Liver (tissue), 3 donors: ENCODE measurements at regions not wholly inside any gene's neighbourhood (a gene's known extent, or its start where the extent isn't known, plus 50 kb on each side); places are given as distances from the start of the nearest gene placed in this dataset.

Experiments used
- FOXA1 ChIP-seq: IDR thresholded peaks from 2 replicates; pipeline ENCODE4 v1.6.1; 2016; ENCODE audit warnings: antibody characterized with exemption
- GABPA ChIP-seq, 2 donors: IDR thresholded peaks in 1 of 2; conservative IDR thresholded peaks in 1 of 2; 2 replicates each; pipeline ENCODE4 v1.6.1; 2016; ENCODE audit warnings: antibody characterized with exemption in 2 of 2, mild to moderate bottlenecking in 1 of 2, moderate library complexity in 1 of 2
- TF ChIP-seq, protein P1 (sequence below): fragments of 150-350 bp; IDR thresholded peaks from 2 replicates; pipeline ENCODE4 v1.5.1; 2017; ENCODE audit warnings: improper control_type of control experiment, low read depth, low read length; ENCODE audit not compliant: missing input control
- TF ChIP-seq, protein P2 (sequence below): IDR thresholded peaks from 2 replicates; pipeline ENCODE4 v1.6.1; 2016; ENCODE audit warnings: antibody characterized with exemption, mild to moderate bottlenecking
- TF ChIP-seq, protein P3 (sequence below): IDR thresholded peaks from 2 replicates; pipeline ENCODE4 v1.6.1; 2016; ENCODE audit warnings: antibody characterized with exemption
- TF ChIP-seq, protein P4 (sequence below): IDR thresholded peaks from 2 replicates; pipeline ENCODE4 v1.6.1; 2016; ENCODE audit warnings: antibody characterized with exemption
- donor health status: healthy.
- donor health status: healthy.

DNA sequence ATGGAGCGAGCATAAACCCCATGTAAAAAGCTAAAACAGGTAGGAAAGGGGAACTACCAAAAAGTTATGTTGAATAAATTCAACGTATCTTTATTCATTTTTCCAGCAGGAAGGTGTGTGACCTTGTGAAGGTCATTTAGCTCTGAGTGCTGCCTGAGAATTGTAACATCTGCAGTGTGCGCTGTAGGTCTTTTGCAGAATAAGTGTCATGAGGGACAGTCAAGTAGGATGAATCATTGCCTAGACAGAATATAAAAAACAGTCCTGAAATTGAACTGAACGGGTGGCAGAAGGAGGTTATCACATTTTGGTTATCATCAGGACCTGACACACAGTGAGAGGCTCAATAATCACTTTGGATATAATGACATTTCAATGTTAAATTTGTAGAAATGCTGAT is 334.8 kb upstream of the NOVA1 start:
- TF ChIP-seq, protein P1, sequence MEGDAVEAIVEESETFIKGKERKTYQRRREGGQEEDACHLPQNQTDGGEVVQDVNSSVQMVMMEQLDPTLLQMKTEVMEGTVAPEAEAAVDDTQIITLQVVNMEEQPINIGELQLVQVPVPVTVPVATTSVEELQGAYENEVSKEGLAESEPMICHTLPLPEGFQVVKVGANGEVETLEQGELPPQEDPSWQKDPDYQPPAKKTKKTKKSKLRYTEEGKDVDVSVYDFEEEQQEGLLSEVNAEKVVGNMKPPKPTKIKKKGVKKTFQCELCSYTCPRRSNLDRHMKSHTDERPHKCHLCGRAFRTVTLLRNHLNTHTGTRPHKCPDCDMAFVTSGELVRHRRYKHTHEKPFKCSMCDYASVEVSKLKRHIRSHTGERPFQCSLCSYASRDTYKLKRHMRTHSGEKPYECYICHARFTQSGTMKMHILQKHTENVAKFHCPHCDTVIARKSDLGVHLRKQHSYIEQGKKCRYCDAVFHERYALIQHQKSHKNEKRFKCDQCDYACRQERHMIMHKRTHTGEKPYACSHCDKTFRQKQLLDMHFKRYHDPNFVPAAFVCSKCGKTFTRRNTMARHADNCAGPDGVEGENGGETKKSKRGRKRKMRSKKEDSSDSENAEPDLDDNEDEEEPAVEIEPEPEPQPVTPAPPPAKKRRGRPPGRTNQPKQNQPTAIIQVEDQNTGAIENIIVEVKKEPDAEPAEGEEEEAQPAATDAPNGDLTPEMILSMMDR: no peak
- TF ChIP-seq, protein P2, sequence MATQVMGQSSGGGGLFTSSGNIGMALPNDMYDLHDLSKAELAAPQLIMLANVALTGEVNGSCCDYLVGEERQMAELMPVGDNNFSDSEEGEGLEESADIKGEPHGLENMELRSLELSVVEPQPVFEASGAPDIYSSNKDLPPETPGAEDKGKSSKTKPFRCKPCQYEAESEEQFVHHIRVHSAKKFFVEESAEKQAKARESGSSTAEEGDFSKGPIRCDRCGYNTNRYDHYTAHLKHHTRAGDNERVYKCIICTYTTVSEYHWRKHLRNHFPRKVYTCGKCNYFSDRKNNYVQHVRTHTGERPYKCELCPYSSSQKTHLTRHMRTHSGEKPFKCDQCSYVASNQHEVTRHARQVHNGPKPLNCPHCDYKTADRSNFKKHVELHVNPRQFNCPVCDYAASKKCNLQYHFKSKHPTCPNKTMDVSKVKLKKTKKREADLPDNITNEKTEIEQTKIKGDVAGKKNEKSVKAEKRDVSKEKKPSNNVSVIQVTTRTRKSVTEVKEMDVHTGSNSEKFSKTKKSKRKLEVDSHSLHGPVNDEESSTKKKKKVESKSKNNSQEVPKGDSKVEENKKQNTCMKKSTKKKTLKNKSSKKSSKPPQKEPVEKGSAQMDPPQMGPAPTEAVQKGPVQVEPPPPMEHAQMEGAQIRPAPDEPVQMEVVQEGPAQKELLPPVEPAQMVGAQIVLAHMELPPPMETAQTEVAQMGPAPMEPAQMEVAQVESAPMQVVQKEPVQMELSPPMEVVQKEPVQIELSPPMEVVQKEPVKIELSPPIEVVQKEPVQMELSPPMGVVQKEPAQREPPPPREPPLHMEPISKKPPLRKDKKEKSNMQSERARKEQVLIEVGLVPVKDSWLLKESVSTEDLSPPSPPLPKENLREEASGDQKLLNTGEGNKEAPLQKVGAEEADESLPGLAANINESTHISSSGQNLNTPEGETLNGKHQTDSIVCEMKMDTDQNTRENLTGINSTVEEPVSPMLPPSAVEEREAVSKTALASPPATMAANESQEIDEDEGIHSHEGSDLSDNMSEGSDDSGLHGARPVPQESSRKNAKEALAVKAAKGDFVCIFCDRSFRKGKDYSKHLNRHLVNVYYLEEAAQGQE: no peak
- TF ChIP-seq GABPA (IDR thresholded peaks at IDR 0.05 in 1 of 2, conservative IDR thresholded peaks at IDR 0.05 in 1 of 2) (no peak), FOXA1 (no peak)
- TF ChIP-seq, protein P3, sequence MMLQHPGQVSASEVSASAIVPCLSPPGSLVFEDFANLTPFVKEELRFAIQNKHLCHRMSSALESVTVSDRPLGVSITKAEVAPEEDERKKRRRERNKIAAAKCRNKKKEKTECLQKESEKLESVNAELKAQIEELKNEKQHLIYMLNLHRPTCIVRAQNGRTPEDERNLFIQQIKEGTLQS: no peak
- TF ChIP-seq, protein P4, sequence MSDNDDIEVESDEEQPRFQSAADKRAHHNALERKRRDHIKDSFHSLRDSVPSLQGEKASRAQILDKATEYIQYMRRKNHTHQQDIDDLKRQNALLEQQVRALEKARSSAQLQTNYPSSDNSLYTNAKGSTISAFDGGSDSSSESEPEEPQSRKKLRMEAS: no peak
